WTC11 (cell line): ENCODE measurements at regions not wholly inside any gene's neighbourhood (a gene's known extent, or its start where the extent isn't known, plus 50 kb on each side); places are given as distances from the start of the nearest gene placed in this dataset.

Experiments used
- ATAC-seq: fragments of 200-7000 bp; cut with Tn5 transposase; 2 replicates; pipeline ENCODE4 v1.10.0; 2021; ENCODE audit warnings: mild to moderate bottlenecking, moderate library complexity
- CTCF ChIA-PET: fragments of 300-600 bp; sonication (Branson Sonifier 250); formaldehyde crosslinking; loops from one replicate; lab custom pipeline; 2021; ENCODE audit warnings: antibody characterized with exemption; lab: Charles Lee
- POLR2A ChIA-PET: fragments of 350-600 bp; sonication (Branson Sonifier 250); formaldehyde crosslinking; loops from one replicate; lab custom pipeline; 2021; ENCODE audit warnings: antibody characterized with exemption; lab: Charles Lee
- DNase-seq: peaks from one replicate; pipeline ENCODE4 v3.0.0; 2021; ENCODE audit warnings: low spot score
- H3K27ac Mint-ChIP-seq: 2 replicates; pipeline ENCODE4 v1.8.0; 2021; ENCODE audit warnings: mixed read lengths
- H3K27me3 Mint-ChIP-seq: 2 replicates; pipeline ENCODE4 v1.8.0; 2021; ENCODE audit warnings: low read depth, mild to moderate bottlenecking, moderate library complexity, mixed read lengths
- H3K36me3 Mint-ChIP-seq: 2 replicates; pipeline ENCODE4 v1.8.0; 2021; ENCODE audit warnings: mixed read lengths
- H3K4me1 Mint-ChIP-seq: 2 replicates; pipeline ENCODE4 v1.8.0; 2022; ENCODE audit warnings: mixed read lengths
- H3K4me3 Mint-ChIP-seq: 2 replicates; pipeline ENCODE4 v1.8.0; 2021; ENCODE audit warnings: mild to moderate bottlenecking, moderate library complexity, mixed read lengths
- H3K9me3 Mint-ChIP-seq: 2 replicates; pipeline ENCODE4 v1.8.0; 2021; ENCODE audit warnings: mixed read lengths
- AR ChIP-seq: fragments of 250-450 bp; sonication (Bioruptor Pico); IDR thresholded peaks from 2 replicates; pipeline ENCODE4 v1.9.0; 2021; ENCODE audit warnings: mild to moderate bottlenecking
- ELF4 ChIP-seq: sonication (generic); formaldehyde crosslinking; IDR thresholded peaks from 2 replicates; pipeline ENCODE4 v1.8.1; 2022; ENCODE audit warnings: low read depth, mild to moderate bottlenecking, moderate library complexity, missing genetic modification reagents
- ESRRA ChIP-seq: sonication (generic); formaldehyde crosslinking; IDR thresholded peaks from 2 replicates; pipeline ENCODE4 v1.8.1; 2022; ENCODE audit warnings: mild to moderate bottlenecking, missing genetic modification reagents, borderline replicate concordance
- ETV6 ChIP-seq: sonication (generic); formaldehyde crosslinking; IDR thresholded peaks from 2 replicates; pipeline ENCODE4 v1.8.1; 2022; ENCODE audit warnings: mild to moderate bottlenecking, missing genetic modification reagents
- GRHL2 ChIP-seq: fragments of 250-450 bp; sonication (Bioruptor Pico); IDR thresholded peaks from 2 replicates; pipeline ENCODE4 v1.8.0; 2022; ENCODE audit warnings: mild to moderate bottlenecking, moderate library complexity; ENCODE audit not compliant: insufficient replicate concordance, severe bottlenecking
- GTF2I ChIP-seq: fragments of 250-450 bp; sonication (Bioruptor Pico); conservative IDR thresholded peaks from 2 replicates; pipeline ENCODE4 v1.4.0; 2021; ENCODE audit warnings: mild to moderate bottlenecking
- KAT7 ChIP-seq: sonication (generic); formaldehyde crosslinking; IDR thresholded peaks from 2 replicates; pipeline ENCODE4 v1.8.1; 2023; ENCODE audit warnings: missing genetic modification reagents, mild to moderate bottlenecking, borderline replicate concordance
- MXD4 ChIP-seq: fragments of 250-450 bp; sonication (Bioruptor Pico); IDR thresholded peaks from 2 replicates; pipeline ENCODE4 v1.8.0; 2021; ENCODE audit warnings: mild to moderate bottlenecking, moderate library complexity, borderline replicate concordance
- NFATC4 ChIP-seq: fragments of 250-450 bp; sonication (Bioruptor Pico); IDR thresholded peaks from 2 replicates; pipeline ENCODE4 v1.9.0; 2021; ENCODE audit warnings: mild to moderate bottlenecking
- NFE2L1 ChIP-seq: sonication (generic); formaldehyde crosslinking; IDR thresholded peaks from 2 replicates; pipeline ENCODE4 v1.8.1; 2023; ENCODE audit warnings: missing genetic modification reagents
- PRRX2 ChIP-seq: fragments of 250-450 bp; sonication (Bioruptor Pico); IDR thresholded peaks from 2 replicates; pipeline ENCODE4 v1.8.0; 2021; ENCODE audit warnings: mild to moderate bottlenecking
- RORB ChIP-seq: fragments of 250-450 bp; sonication (Bioruptor Pico); IDR thresholded peaks from 2 replicates; pipeline ENCODE4 v1.9.0; 2021; ENCODE audit warnings: mild to moderate bottlenecking
- SP1 ChIP-seq: sonication (generic); formaldehyde crosslinking; conservative IDR thresholded peaks from 2 replicates; pipeline ENCODE4 v1.8.1; 2022; ENCODE audit warnings: missing genetic modification reagents
- ZNF263 ChIP-seq: sonication (generic); formaldehyde crosslinking; IDR thresholded peaks from 2 replicates; pipeline ENCODE4 v1.8.1; 2022; ENCODE audit warnings: low read depth, mild to moderate bottlenecking, moderate library complexity, missing genetic modification reagents
- ZSCAN18 ChIP-seq: fragments of 250-450 bp; sonication (Bioruptor Pico); IDR thresholded peaks from 2 replicates; pipeline ENCODE4 v2.1.2; 2022; ENCODE audit warnings: mild to moderate bottlenecking, moderate library complexity
- TF ChIP-seq, protein P1 (sequence below): fragments of 250-450 bp; sonication (Bioruptor Pico); IDR thresholded peaks from 2 replicates; pipeline ENCODE4 v1.9.0; 2021; ENCODE audit warnings: mild to moderate bottlenecking, borderline replicate concordance
- TF ChIP-seq, protein P2 (sequence below): sonication (generic); formaldehyde crosslinking; IDR thresholded peaks from 2 replicates; pipeline ENCODE4 v1.8.0; 2022; ENCODE audit warnings: missing genetic modification reagents
- TF ChIP-seq, protein P3 (sequence below): sonication (generic); formaldehyde crosslinking; IDR thresholded peaks from 2 replicates; pipeline ENCODE4 v1.8.0; 2022; ENCODE audit warnings: mild to moderate bottlenecking, missing genetic modification reagents
- TF ChIP-seq, protein P4 (sequence below): sonication (generic); formaldehyde crosslinking; IDR thresholded peaks from 2 replicates; pipeline ENCODE4 v1.8.0; 2022; ENCODE audit warnings: mild to moderate bottlenecking, missing genetic modification reagents

DNA sequence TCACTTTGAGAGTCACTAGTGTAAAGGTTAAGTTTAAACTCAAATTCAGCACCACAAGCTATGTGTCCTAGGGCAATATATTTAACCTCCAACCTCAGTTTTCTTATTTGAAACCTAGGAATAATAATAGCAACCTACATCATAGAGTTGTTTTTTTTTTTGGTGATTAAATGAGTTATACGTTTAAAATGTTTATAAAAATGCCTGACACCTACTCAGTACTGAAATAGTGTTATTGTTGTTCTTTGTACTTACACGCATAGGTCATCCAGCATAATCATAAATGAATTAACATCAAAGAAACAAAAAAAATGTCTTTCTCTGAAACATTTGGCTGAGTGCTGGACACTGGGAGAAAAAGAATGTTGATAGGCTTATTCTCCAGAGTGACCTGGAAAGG lies 266.8 kb upstream of the PRMT6 start:
- no peak overlapping the region for H3K4me3 Mint-ChIP-seq

More for the DNA sequence above, 266.8 kb upstream of the PRMT6 start:
- DNase-seq (no peak), ATAC-seq (no peak)
- no peak overlapping the region for H3K27ac Mint-ChIP-seq
- TF ChIP-seq, protein P1, sequence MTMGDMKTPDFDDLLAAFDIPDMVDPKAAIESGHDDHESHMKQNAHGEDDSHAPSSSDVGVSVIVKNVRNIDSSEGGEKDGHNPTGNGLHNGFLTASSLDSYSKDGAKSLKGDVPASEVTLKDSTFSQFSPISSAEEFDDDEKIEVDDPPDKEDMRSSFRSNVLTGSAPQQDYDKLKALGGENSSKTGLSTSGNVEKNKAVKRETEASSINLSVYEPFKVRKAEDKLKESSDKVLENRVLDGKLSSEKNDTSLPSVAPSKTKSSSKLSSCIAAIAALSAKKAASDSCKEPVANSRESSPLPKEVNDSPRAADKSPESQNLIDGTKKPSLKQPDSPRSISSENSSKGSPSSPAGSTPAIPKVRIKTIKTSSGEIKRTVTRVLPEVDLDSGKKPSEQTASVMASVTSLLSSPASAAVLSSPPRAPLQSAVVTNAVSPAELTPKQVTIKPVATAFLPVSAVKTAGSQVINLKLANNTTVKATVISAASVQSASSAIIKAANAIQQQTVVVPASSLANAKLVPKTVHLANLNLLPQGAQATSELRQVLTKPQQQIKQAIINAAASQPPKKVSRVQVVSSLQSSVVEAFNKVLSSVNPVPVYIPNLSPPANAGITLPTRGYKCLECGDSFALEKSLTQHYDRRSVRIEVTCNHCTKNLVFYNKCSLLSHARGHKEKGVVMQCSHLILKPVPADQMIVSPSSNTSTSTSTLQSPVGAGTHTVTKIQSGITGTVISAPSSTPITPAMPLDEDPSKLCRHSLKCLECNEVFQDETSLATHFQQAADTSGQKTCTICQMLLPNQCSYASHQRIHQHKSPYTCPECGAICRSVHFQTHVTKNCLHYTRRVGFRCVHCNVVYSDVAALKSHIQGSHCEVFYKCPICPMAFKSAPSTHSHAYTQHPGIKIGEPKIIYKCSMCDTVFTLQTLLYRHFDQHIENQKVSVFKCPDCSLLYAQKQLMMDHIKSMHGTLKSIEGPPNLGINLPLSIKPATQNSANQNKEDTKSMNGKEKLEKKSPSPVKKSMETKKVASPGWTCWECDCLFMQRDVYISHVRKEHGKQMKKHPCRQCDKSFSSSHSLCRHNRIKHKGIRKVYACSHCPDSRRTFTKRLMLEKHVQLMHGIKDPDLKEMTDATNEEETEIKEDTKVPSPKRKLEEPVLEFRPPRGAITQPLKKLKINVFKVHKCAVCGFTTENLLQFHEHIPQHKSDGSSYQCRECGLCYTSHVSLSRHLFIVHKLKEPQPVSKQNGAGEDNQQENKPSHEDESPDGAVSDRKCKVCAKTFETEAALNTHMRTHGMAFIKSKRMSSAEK (CRISPR knock-in tag), result no peak
- TF ChIP-seq, protein P2, sequence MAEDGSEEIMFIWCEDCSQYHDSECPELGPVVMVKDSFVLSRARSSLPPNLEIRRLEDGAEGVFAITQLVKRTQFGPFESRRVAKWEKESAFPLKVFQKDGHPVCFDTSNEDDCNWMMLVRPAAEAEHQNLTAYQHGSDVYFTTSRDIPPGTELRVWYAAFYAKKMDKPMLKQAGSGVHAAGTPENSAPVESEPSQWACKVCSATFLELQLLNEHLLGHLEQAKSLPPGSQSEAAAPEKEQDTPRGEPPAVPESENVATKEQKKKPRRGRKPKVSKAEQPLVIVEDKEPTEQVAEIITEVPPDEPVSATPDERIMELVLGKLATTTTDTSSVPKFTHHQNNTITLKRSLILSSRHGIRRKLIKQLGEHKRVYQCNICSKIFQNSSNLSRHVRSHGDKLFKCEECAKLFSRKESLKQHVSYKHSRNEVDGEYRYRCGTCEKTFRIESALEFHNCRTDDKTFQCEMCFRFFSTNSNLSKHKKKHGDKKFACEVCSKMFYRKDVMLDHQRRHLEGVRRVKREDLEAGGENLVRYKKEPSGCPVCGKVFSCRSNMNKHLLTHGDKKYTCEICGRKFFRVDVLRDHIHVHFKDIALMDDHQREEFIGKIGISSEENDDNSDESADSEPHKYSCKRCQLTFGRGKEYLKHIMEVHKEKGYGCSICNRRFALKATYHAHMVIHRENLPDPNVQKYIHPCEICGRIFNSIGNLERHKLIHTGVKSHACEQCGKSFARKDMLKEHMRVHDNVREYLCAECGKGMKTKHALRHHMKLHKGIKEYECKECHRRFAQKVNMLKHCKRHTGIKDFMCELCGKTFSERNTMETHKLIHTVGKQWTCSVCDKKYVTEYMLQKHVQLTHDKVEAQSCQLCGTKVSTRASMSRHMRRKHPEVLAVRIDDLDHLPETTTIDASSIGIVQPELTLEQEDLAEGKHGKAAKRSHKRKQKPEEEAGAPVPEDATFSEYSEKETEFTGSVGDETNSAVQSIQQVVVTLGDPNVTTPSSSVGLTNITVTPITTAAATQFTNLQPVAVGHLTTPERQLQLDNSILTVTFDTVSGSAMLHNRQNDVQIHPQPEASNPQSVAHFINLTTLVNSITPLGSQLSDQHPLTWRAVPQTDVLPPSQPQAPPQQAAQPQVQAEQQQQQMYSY (CRISPR knock-in tag), result no peak
- TF ChIP-seq GRHL2 (no peak), MXD4 (CRISPR knock-in tag) (no peak), NFATC4 (CRISPR knock-in tag) (no peak), ZNF263 (CRISPR knock-in tag) (no peak), ZSCAN18 (CRISPR knock-in tag) (no peak), NFE2L1 (CRISPR knock-in tag) (no peak), ESRRA (CRISPR knock-in tag) (no peak), AR (CRISPR knock-in tag) (no peak), RORB (CRISPR knock-in tag) (no peak), PRRX2 (CRISPR knock-in tag) (no peak), ETV6 (CRISPR knock-in tag) (no peak), GTF2I (CRISPR knock-in tag) (no peak), ELF4 (CRISPR knock-in tag) (no peak), SP1 (no peak), KAT7 (no peak)
- TF ChIP-seq, protein P3, sequence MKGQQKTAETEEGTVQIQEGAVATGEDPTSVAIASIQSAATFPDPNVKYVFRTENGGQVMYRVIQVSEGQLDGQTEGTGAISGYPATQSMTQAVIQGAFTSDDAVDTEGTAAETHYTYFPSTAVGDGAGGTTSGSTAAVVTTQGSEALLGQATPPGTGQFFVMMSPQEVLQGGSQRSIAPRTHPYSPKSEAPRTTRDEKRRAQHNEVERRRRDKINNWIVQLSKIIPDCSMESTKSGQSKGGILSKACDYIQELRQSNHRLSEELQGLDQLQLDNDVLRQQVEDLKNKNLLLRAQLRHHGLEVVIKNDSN (CRISPR knock-in tag), result no peak
- TF ChIP-seq, protein P4, sequence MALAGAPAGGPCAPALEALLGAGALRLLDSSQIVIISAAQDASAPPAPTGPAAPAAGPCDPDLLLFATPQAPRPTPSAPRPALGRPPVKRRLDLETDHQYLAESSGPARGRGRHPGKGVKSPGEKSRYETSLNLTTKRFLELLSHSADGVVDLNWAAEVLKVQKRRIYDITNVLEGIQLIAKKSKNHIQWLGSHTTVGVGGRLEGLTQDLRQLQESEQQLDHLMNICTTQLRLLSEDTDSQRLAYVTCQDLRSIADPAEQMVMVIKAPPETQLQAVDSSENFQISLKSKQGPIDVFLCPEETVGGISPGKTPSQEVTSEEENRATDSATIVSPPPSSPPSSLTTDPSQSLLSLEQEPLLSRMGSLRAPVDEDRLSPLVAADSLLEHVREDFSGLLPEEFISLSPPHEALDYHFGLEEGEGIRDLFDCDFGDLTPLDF, result no peak
- CTCF ChIA-PET, result no interaction called here
- no peaks in the 10 kb centered on the region for H3K4me1 Mint-ChIP-seq
- H3K36me3 Mint-ChIP-seq, result no peaks in the 10 kb centered on the region
- POLR2A ChIA-PET, result no interaction called here
- no peaks in the 10 kb centered on the region for H3K9me3 Mint-ChIP-seq
- no peaks in the 10 kb centered on the region for H3K27me3 Mint-ChIP-seq
